ENCODE measurements at regions not wholly inside any gene's neighbourhood (a gene's known extent, or its start where the extent isn't known, plus 50 kb on each side); places are given as distances from the start of the nearest gene placed in this dataset.

DNA sequence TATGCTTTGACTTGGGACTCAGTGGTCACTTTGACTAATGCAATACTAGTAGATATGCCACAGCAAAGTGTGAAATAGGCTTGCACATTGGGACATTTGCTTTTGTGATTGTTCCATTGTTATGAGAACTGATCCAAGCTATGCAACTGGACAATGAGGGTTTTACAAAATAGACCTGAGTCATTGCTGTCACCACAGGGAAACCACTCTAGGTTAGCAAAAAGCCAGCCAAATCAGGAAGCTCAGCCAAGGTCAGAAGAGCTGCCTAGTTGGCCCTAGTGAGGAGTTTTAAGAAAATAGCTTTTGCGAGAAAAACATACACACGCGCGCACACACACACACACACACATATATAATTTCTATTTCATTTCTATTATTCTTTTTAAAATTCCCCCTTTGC lies 452.4 kb upstream of the CDH7 start:
- Histone ChIP-seq H3K4me3 (replicated peaks in 1 of 4; ENCODE audit: control extremely low read depth in 1 of 4, insufficient read depth in 1 of 4, low read depth in 3 of 4, low read length in 4 of 4) (no peak overlapping the region), H4K20me1 (ENCODE audit: control insufficient read depth, extremely low read depth, insufficient read depth, low read length) (no peaks in the 10 kb centered on the region)

DNA sequence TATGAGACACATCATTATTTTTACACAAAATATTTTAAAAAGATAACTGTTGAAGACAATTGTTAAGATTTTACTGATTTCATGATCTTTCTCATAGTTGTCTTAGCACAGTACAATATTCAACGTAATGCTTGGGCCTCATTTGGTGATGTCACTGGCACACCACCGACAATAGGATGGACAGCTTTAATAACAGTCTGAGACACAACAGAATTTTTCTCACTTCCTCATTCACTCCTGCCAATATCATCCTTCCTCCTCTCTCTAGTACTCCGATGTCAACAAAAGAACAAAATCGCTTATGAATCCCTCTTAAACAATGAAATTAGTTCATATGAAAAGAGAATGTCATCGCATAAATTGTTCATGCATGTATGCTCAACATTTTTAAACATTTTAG lies 461.9 kb upstream of the CDH7 start:
- Histone ChIP-seq H3K4me1 (ENCODE audit: control insufficient read depth, extremely low read depth, insufficient read depth, low read length) (no peaks in the 10 kb centered on the region), H3K36me3 (ENCODE audit: control insufficient read depth, insufficient read depth, low read length) (no peaks in the 10 kb centered on the region), H4K20me1 (ENCODE audit: control insufficient read depth, extremely low read depth, insufficient read depth, low read length) (no peaks in the 10 kb centered on the region), H3K9ac (ENCODE audit: insufficient read depth, low read length) (no peak overlapping the region), H3K79me2 (ENCODE audit: control insufficient read depth, insufficient read depth, low read length) (no peaks in the 10 kb centered on the region), H3K9me3 (ENCODE audit: control insufficient read depth, insufficient read depth, low read depth, low read length) (no peaks in the 10 kb centered on the region), H3K4me3 (replicated peaks in 1 of 4; ENCODE audit: control extremely low read depth in 1 of 4, insufficient read depth in 1 of 4, low read depth in 3 of 4, low read length in 4 of 4) (no peak overlapping the region), H2AFZ (ENCODE audit: low read length) (no peak overlapping the region), H3K27ac (ENCODE audit: insufficient read depth, low read length) (no peak overlapping the region), H3K27me3 (ENCODE audit: control insufficient read depth, insufficient read depth, low read length) (no peaks in the 10 kb centered on the region), H3K4me2 (ENCODE audit: extremely low read depth, insufficient read depth, low read length) (no peak overlapping the region)
- DNase-seq (ENCODE audit: low read depth in 2 of 2), result no peak
- TF ChIP-seq, protein P1, sequence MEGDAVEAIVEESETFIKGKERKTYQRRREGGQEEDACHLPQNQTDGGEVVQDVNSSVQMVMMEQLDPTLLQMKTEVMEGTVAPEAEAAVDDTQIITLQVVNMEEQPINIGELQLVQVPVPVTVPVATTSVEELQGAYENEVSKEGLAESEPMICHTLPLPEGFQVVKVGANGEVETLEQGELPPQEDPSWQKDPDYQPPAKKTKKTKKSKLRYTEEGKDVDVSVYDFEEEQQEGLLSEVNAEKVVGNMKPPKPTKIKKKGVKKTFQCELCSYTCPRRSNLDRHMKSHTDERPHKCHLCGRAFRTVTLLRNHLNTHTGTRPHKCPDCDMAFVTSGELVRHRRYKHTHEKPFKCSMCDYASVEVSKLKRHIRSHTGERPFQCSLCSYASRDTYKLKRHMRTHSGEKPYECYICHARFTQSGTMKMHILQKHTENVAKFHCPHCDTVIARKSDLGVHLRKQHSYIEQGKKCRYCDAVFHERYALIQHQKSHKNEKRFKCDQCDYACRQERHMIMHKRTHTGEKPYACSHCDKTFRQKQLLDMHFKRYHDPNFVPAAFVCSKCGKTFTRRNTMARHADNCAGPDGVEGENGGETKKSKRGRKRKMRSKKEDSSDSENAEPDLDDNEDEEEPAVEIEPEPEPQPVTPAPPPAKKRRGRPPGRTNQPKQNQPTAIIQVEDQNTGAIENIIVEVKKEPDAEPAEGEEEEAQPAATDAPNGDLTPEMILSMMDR (conservative IDR thresholded peaks at IDR 0.05 in 1 of 2, IDR thresholded peaks at IDR 0.05 in 1 of 2; ENCODE audit: low read depth in 1 of 2, low read length in 2 of 2), result no peak
- TF ChIP-seq EZH2 (IDR thresholded peaks at IDR 0.05; ENCODE audit: low read length, missing control alignments), result no peak

More for the DNA sequence above, 452.4 kb upstream of the CDH7 start:
- no peak overlapping the region for H2AFZ ChIP-seq (ENCODE audit: low read length)
- no peak for TF ChIP-seq EZH2 (IDR thresholded peaks at IDR 0.05; ENCODE audit: low read length, missing control alignments)
- TF ChIP-seq, protein P1 (conservative IDR thresholded peaks at IDR 0.05 in 1 of 2, IDR thresholded peaks at IDR 0.05 in 1 of 2; ENCODE audit: low read depth in 1 of 2, low read length in 2 of 2), result no peak
- H3K27ac ChIP-seq (ENCODE audit: insufficient read depth, low read length), result no peak overlapping the region
- no peaks in the 10 kb centered on the region for H3K27me3 ChIP-seq (ENCODE audit: control insufficient read depth, insufficient read depth, low read length)
- DNase-seq (ENCODE audit: low read depth in 2 of 2), result no peak
- H3K9ac ChIP-seq (ENCODE audit: insufficient read depth, low read length), result no peak overlapping the region
- no peaks in the 10 kb centered on the region for H3K36me3 ChIP-seq (ENCODE audit: control insufficient read depth, insufficient read depth, low read length)
- no peak overlapping the region for H3K4me2 ChIP-seq (ENCODE audit: extremely low read depth, insufficient read depth, low read length)
- H3K79me2 ChIP-seq (ENCODE audit: control insufficient read depth, insufficient read depth, low read length), result no peaks in the 10 kb centered on the region
- H3K9me3 ChIP-seq (ENCODE audit: control insufficient read depth, insufficient read depth, low read depth, low read length), result no peaks in the 10 kb centered on the region
- no peaks in the 10 kb centered on the region for H3K4me1 ChIP-seq (ENCODE audit: control insufficient read depth, extremely low read depth, insufficient read depth, low read length)

- no peak overlapping the region for H3K27ac ChIP-seq (ENCODE audit: insufficient read depth, low read length)
- H3K9ac ChIP-seq (ENCODE audit: insufficient read depth, low read length), result no peak overlapping the region
- no peaks in the 10 kb centered on the region for H3K79me2 ChIP-seq (ENCODE audit: control insufficient read depth, insufficient read depth, low read length)
- no peak for TF ChIP-seq EZH2 (IDR thresholded peaks at IDR 0.05; ENCODE audit: low read length, missing control alignments)
- no peak overlapping the region for H3K4me3 ChIP-seq (replicated peaks in 1 of 4; ENCODE audit: control extremely low read depth in 1 of 4, insufficient read depth in 1 of 4, low read depth in 3 of 4, low read length in 4 of 4)
- H3K36me3 ChIP-seq (ENCODE audit: control insufficient read depth, insufficient read depth, low read length), result no peaks in the 10 kb centered on the region
- H2AFZ ChIP-seq (ENCODE audit: low read length), result no peak overlapping the region
- H3K27me3 ChIP-seq (ENCODE audit: control insufficient read depth, insufficient read depth, low read length), result no peaks in the 10 kb centered on the region
- no peak overlapping the region for H3K4me2 ChIP-seq (ENCODE audit: extremely low read depth, insufficient read depth, low read length)
- no peak for DNase-seq (ENCODE audit: low read depth in 2 of 2)
- no peaks in the 10 kb centered on the region for H3K9me3 ChIP-seq (ENCODE audit: control insufficient read depth, insufficient read depth, low read depth, low read length)
- H3K4me1 ChIP-seq (ENCODE audit: control insufficient read depth, extremely low read depth, insufficient read depth, low read length), result no peaks in the 10 kb centered on the region
- no peaks in the 10 kb centered on the region for H4K20me1 ChIP-seq (ENCODE audit: control insufficient read depth, extremely low read depth, insufficient read depth, low read length)
These were observed 463.2 kb upstream of the CDH7 start for GRCh38 chr18:65287652-65288051.

Data from fibroblast of lung (primary cell).